OCI-LY1 (cell line): ENCODE measurements at regions not wholly inside any gene's neighbourhood (a gene's known extent, or its start where the extent isn't known, plus 50 kb on each side); places are given as distances from the start of the nearest gene placed in this dataset.

ENCODE experiments used
- CTCF ChIP-seq: fragments of 200-600 bp; sonication (generic), shearing (Covaris generic); IDR thresholded peaks from 2 replicates; pipeline ENCODE4 v1.5.1; 2017; ENCODE audit warnings: mild to moderate bottlenecking, antibody characterized with exemption, low read length, moderate library complexity, mixed read lengths
- EZH2 ChIP-seq: fragments of 200-600 bp; sonication (generic), shearing (Covaris generic); IDR thresholded peaks from 2 replicates; pipeline ENCODE4 v1.8.0; 2017; ENCODE audit warnings: borderline replicate concordance, mixed run types, mild to moderate bottlenecking, antibody characterized with exemption, low read length, moderate library complexity, mixed read lengths

- TF ChIP-seq EZH2 = no peak
- no peak for TF ChIP-seq CTCF
These were observed 98.8 kb downstream of the KLF4 start for GRCh38 chr9:107390778-107391177.
